Panc1 (cell line): ENCODE measurements at regions not wholly inside any gene's neighbourhood (a gene's known extent, or its start where the extent isn't known, plus 50 kb on each side); places are given as distances from the start of the nearest gene placed in this dataset.

ENCODE experiments used
- ATAC-seq: fragments of 200-7000 bp; cut with Tn5 transposase; 2 replicates; pipeline ENCODE4 v1.9.1; 2020; ENCODE audit warnings: mild to moderate bottlenecking, moderate library complexity
- BruUV-seq: library from RNA; stranded (reverse); fragments of 400-500 nt; replicated peaks from 2 replicates; lab custom pipeline; 2021; lab: Mats Ljungman, UMichigan
- CTCF ChIA-PET: fragments of 300-600 bp; sonication (Branson Sonifier 250); formaldehyde crosslinking; loops from one replicate; lab custom pipeline; 2022; ENCODE audit warnings: antibody characterized with exemption; lab: Charles Lee
- POLR2A ChIA-PET: fragments of 300-600 bp; sonication (Branson Sonifier 250); formaldehyde crosslinking; loops from one replicate; lab custom pipeline; 2022; ENCODE audit warnings: antibody characterized with exemption; lab: Charles Lee
- DNase-seq: peaks from one replicate; pipeline ENCODE4 v3.0.0-alpha.2; 2010; ENCODE audit warnings: low read depth, low spot score
- H3K27ac ChIP-seq: 2 replicates; pipeline ENCODE4 v1.5.1; 2011; ENCODE audit warnings: mild to moderate bottlenecking, low read length, inconsistent platforms
- H3K27me3 ChIP-seq: fragments of 200-500 bp; sonication (Bioruptor generic); 2 replicates; pipeline ENCODE4 v1.6.0; 2014; ENCODE audit warnings: low read length, inconsistent platforms; ENCODE audit not compliant: control insufficient read depth, insufficient read depth
- H3K36me3 ChIP-seq: fragments of 200-500 bp; sonication (Bioruptor generic); 2 replicates; pipeline ENCODE4 v1.5.1; 2014; ENCODE audit warnings: inconsistent platforms, mild to moderate bottlenecking, low read length, moderate library complexity; ENCODE audit not compliant: control insufficient read depth, insufficient read depth
- H3K4me1 ChIP-seq: 2 replicates; pipeline ENCODE4 v1.5.1; 2011; ENCODE audit warnings: inconsistent platforms, mild to moderate bottlenecking, low read length, moderate library complexity; ENCODE audit not compliant: control insufficient read depth, insufficient read depth
- H3K4me3 ChIP-seq, 2 experiments: 2 replicates each; pipeline ENCODE4 v1.5.1; 2011 to 2012; ENCODE audit warnings: low read depth in 2 of 2, low read length in 2 of 2, mild to moderate bottlenecking in 2 of 2, inconsistent platforms in 1 of 2, moderate library complexity in 1 of 2
- H3K9me3 ChIP-seq: fragments of 200-500 bp; sonication (Bioruptor generic); 2 replicates; pipeline ENCODE4 v1.5.1; 2014; ENCODE audit warnings: low read depth, mild to moderate bottlenecking, inconsistent platforms, low read length, moderate library complexity; ENCODE audit not compliant: control insufficient read depth, insufficient read depth
- POLR2AphosphoS5 ChIP-seq: IDR thresholded peaks from 2 replicates; pipeline ENCODE4 v1.6.1; 2012; ENCODE audit warnings: mild to moderate bottlenecking, low read depth, low read length, moderate library complexity
- SIN3A ChIP-seq: IDR thresholded peaks from 2 replicates; pipeline ENCODE4 v1.6.1; 2012; ENCODE audit warnings: low read depth, mild to moderate bottlenecking, low read length, moderate library complexity, borderline replicate concordance; ENCODE audit not compliant: insufficient read depth
- TCF7L2 ChIP-seq: IDR thresholded peaks from 2 replicates; pipeline ENCODE4 v1.6.1; 2011; ENCODE audit warnings: mild to moderate bottlenecking, low read depth, low read length, inconsistent platforms
- in situ Hi-C: cut with HindIII; loops from 2 replicates; pipeline ENCODE4 v1.10.0; 2016; ENCODE audit warnings: low sequenced_read_pairs, low pct_unique_long_range_greater_than_20kb
- intact Hi-C: fragments of 100-400 bp; cut with micrococcal nuclease; formaldehyde crosslinking; loops from one replicate; pipeline ENCODE4 v1.10.0; 2022; ENCODE audit not compliant: unreplicated experiment
- TF ChIP-seq, protein P1 (sequence below), 2 experiments: IDR thresholded peaks; 2 replicates each; pipeline ENCODE4 v1.6.1; 2011 to 2012; ENCODE audit warnings: low read depth in 2 of 2, control low read depth in 1 of 2, low read length in 1 of 2, mild to moderate bottlenecking in 1 of 2, moderate library complexity in 1 of 2; ENCODE audit not compliant: insufficient read depth in 1 of 2
- TF ChIP-seq, protein P2 (sequence below): fragments of 450-650 bp; IDR thresholded peaks from 2 replicates; pipeline ENCODE4 v1.5.1; 2017; ENCODE audit warnings: mild to moderate bottlenecking

DNA sequence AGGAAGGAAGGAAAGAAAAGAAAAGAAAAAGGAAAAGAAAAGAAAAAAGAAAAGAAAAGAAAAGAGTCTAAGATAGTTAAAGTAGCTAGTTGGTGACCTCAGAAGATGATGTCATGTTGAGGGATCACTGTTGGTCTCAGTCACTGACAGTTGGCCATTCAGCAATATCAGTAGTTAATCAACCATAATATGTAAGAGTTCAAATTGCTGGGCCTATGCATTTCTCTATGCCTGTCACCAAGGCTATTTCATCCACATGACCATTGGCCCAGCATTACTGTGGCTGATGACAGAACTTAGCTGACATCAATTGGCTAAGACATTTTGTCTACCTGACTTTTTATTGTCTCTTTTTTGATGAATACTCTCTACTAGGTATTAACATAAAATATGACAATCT lies 435.5 kb upstream of the CRIM1 start:
- DNase-seq (no peak), ATAC-seq (no peak)
- CTCF ChIA-PET = no interaction called here
- in situ Hi-C loops = no loop called here
- H3K27ac ChIP-seq = no peak overlapping the region
- TF ChIP-seq, protein P1, sequence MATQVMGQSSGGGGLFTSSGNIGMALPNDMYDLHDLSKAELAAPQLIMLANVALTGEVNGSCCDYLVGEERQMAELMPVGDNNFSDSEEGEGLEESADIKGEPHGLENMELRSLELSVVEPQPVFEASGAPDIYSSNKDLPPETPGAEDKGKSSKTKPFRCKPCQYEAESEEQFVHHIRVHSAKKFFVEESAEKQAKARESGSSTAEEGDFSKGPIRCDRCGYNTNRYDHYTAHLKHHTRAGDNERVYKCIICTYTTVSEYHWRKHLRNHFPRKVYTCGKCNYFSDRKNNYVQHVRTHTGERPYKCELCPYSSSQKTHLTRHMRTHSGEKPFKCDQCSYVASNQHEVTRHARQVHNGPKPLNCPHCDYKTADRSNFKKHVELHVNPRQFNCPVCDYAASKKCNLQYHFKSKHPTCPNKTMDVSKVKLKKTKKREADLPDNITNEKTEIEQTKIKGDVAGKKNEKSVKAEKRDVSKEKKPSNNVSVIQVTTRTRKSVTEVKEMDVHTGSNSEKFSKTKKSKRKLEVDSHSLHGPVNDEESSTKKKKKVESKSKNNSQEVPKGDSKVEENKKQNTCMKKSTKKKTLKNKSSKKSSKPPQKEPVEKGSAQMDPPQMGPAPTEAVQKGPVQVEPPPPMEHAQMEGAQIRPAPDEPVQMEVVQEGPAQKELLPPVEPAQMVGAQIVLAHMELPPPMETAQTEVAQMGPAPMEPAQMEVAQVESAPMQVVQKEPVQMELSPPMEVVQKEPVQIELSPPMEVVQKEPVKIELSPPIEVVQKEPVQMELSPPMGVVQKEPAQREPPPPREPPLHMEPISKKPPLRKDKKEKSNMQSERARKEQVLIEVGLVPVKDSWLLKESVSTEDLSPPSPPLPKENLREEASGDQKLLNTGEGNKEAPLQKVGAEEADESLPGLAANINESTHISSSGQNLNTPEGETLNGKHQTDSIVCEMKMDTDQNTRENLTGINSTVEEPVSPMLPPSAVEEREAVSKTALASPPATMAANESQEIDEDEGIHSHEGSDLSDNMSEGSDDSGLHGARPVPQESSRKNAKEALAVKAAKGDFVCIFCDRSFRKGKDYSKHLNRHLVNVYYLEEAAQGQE (IDR thresholded peaks at IDR 0.05; ENCODE audit: insufficient read depth in 1 of 2, low read depth in 2 of 2, low read length in 1 of 2) = no peak
- POLR2A ChIA-PET = no interaction called here
- no peaks in the 10 kb centered on the region for H3K27me3 ChIP-seq
- no peaks in the 10 kb centered on the region for H3K9me3 ChIP-seq
- intact Hi-C loops = no loop called here
- BruUV-seq = no TSS peak
- H3K36me3 ChIP-seq = no peaks in the 10 kb centered on the region; the same call in 1 of the 2 replicates
- H3K4me3 ChIP-seq = no peak overlapping the region
- no peaks in the 10 kb centered on the region for H3K4me1 ChIP-seq

DNA sequence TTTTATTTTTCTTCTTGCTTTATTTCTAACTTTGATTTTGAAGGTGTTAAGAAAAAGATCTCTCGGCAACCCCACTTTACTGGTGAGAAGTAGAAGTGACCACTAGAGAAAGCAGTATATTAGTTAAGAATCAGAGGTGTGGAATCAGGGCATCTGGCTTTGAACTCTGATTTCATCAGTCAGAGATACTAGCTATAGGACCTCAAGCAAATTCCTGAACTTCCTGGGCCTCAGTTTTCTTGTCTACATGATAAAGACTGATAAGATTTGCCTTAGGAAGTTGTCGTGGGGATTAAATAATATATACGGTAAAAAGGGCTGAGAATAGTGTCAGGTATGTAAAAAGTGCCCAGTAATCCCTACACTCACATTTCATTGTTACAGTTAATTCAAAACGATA lies 440.3 kb upstream of the CRIM1 start:
- ChIA-PET POLR2A (no interaction called here), CTCF (no interaction called here)
- DNase-seq (no peak), ATAC-seq (no peak)
- BruUV-seq = no TSS peak
- Histone ChIP-seq H3K27me3 (no peaks in the 10 kb centered on the region), H3K36me3 (no peaks in the 10 kb centered on the region), H3K4me3 (no peak overlapping the region), H3K9me3 (no peaks in the 10 kb centered on the region), H3K27ac (no peak overlapping the region), H3K4me1 (no peaks in the 10 kb centered on the region)
- intact Hi-C loops = no loop called here
- TF ChIP-seq, protein P1 (IDR thresholded peaks at IDR 0.05; ENCODE audit: insufficient read depth in 1 of 2, low read depth in 2 of 2, low read length in 1 of 2) = no peak
- TF ChIP-seq POLR2AphosphoS5 = no peak
- TF ChIP-seq, protein P2, sequence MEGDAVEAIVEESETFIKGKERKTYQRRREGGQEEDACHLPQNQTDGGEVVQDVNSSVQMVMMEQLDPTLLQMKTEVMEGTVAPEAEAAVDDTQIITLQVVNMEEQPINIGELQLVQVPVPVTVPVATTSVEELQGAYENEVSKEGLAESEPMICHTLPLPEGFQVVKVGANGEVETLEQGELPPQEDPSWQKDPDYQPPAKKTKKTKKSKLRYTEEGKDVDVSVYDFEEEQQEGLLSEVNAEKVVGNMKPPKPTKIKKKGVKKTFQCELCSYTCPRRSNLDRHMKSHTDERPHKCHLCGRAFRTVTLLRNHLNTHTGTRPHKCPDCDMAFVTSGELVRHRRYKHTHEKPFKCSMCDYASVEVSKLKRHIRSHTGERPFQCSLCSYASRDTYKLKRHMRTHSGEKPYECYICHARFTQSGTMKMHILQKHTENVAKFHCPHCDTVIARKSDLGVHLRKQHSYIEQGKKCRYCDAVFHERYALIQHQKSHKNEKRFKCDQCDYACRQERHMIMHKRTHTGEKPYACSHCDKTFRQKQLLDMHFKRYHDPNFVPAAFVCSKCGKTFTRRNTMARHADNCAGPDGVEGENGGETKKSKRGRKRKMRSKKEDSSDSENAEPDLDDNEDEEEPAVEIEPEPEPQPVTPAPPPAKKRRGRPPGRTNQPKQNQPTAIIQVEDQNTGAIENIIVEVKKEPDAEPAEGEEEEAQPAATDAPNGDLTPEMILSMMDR = no peak
- TF ChIP-seq TCF7L2 = no peak
- TF ChIP-seq SIN3A = no peak
- in situ Hi-C loops = no loop called here
